ENCODE measurements at regions not wholly inside any gene's neighbourhood (a gene's known extent, or its start where the extent isn't known, plus 50 kb on each side); places are given as distances from the start of the nearest gene placed in this dataset.
A peak's percentile ranks its signal among the peaks of the same experiment; 100 is the strongest.

DNA sequence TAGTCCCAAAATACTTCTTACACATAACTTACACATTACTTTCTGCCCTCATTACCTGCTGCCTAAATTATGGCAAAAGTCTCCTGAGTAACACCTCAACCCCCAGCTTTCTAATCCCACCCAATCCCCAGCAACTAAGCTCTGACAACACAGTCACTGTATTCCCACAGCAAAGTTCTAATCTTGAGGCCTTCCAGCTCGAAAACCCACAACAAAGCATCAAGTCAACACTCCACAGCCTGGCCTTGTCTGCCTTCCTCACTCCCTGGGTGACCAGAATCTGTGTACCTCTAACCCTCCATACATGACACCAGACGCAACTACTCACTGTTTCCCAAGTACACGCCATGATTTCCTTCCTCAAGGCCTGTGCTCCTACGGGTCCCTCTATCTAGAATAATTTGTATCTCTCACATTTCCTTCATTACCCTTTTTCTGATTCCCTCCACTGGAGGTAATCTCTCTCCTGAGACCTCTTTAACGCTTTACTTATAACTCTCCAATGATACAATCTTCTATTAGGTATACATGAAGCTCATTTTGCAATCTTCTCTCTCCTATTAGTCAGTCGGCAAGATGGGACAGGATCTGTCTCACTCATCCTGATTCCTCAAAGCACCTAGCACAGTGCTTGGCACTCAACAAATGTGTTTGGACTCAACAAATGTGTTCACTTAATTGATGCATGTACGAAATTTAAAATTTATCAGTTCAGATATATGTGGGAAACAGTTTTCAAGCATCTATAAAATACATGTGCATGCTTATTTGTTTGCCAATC is 87.6 kb upstream of the DOCK9 start:
- no peak overlapping the region for H3K9ac ChIP-seq (ENCODE audit: insufficient read depth, low read length, poor library complexity, severe bottlenecking)
- H2AFZ ChIP-seq (ENCODE audit: insufficient read depth, low read depth, low read length, poor library complexity, severe bottlenecking) = no peak overlapping the region
- H3K4me1 ChIP-seq (ENCODE audit: control insufficient read depth in 1 of 2, insufficient read depth in 2 of 2, low read length in 2 of 2) = no peaks in the 10 kb centered on the region
- Mint-ChIP-seq H3K27ac (peak overlapping the region in 1 of 7 donors; percentile 1), H3K9me3 (peaks cover 0 to 24% (median 16%) of the 10 kb centered on the region in 7 donors), H3K4me1 (peaks cover 5% of the 10 kb centered on the region), H3K36me3 (no peaks in the 10 kb centered on the region), H3K27me3 (ENCODE audit: low read depth in 3 of 3) (peaks cover 88 to 96% (median 92%) of the 10 kb centered on the region in 3 donors), H3K4me3 (peak overlapping the region in 1 of 2 donors; percentile 83)
- TF ChIP-seq, protein P1, sequence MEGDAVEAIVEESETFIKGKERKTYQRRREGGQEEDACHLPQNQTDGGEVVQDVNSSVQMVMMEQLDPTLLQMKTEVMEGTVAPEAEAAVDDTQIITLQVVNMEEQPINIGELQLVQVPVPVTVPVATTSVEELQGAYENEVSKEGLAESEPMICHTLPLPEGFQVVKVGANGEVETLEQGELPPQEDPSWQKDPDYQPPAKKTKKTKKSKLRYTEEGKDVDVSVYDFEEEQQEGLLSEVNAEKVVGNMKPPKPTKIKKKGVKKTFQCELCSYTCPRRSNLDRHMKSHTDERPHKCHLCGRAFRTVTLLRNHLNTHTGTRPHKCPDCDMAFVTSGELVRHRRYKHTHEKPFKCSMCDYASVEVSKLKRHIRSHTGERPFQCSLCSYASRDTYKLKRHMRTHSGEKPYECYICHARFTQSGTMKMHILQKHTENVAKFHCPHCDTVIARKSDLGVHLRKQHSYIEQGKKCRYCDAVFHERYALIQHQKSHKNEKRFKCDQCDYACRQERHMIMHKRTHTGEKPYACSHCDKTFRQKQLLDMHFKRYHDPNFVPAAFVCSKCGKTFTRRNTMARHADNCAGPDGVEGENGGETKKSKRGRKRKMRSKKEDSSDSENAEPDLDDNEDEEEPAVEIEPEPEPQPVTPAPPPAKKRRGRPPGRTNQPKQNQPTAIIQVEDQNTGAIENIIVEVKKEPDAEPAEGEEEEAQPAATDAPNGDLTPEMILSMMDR (IDR thresholded peaks at IDR 0.05) = no peak
- peaks cover 97 to 100% of the 10 kb centered on the region in 2 donors for H3K27me3 ChIP-seq (ENCODE audit: control insufficient read depth in 2 of 2, insufficient read depth in 2 of 2, low read length in 2 of 2)
- DNase-seq = no peak
- no peak overlapping the region for H3K27ac ChIP-seq (ENCODE audit: low read depth in 1 of 2, low read length in 2 of 2)
- H3K4me3 ChIP-seq (replicated peaks in 1 of 3; ENCODE audit: low read depth in 2 of 3, low read length in 3 of 3) = no peak overlapping the region
- H3K36me3 ChIP-seq (replicated peaks in 1 of 2; ENCODE audit: control insufficient read depth in 1 of 2, insufficient read depth in 2 of 2, low read length in 2 of 2) = no peaks in the 10 kb centered on the region
- no peaks in the 10 kb centered on the region for H3K79me2 ChIP-seq (ENCODE audit: insufficient read depth, low read length)
- H4K20me1 ChIP-seq (ENCODE audit: insufficient read depth, low read length) = no peaks in the 10 kb centered on the region
- no peak overlapping the region for H3K4me2 ChIP-seq (replicated peaks; ENCODE audit: extremely low read depth, low read length, poor library complexity, severe bottlenecking)
- 77% methylated on average over 4 of the region's 7 CpGs for WGBS (ENCODE audit: insufficient coverage)
- intact Hi-C loops (cut with micrococcal nuclease) = no loop called here
- peaks cover 0 to 35% of the 10 kb centered on the region in 2 donors for H3K9me3 ChIP-seq (replicated peaks in 1 of 2; ENCODE audit: control insufficient read depth in 1 of 2, insufficient read depth in 1 of 2, low read length in 2 of 2)

DNA sequence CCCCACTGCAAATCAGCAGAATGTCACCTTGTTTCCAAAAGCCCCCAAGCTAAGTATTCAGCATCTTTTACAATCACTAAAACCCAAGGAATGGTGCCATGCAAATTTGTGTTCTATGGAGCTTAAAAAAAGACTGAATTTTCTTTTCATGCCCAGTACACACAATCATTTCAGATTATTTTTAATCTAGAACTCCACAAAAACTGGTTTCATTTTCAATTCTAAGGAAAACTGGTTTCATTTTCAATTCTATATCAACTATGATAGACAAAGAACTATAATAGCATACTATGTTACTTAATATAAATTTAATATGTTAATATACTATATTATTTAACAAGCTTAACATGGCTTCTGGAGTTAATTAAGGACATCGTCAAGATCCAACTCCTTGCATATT is 88.4 kb upstream of the DOCK9 start:
- peaks cover 0 to 24% (median 16%) of the 10 kb centered on the region in 7 donors for H3K9me3 Mint-ChIP-seq
- TF ChIP-seq, protein P1 (IDR thresholded peaks at IDR 0.05) = no peak
- intact Hi-C loops (cut with micrococcal nuclease) = no loop called here
- Histone ChIP-seq H3K27me3 (ENCODE audit: control insufficient read depth in 2 of 2, insufficient read depth in 2 of 2, low read length in 2 of 2) (peaks cover 97 to 100% of the 10 kb centered on the region in 2 donors), H3K4me3 (replicated peaks in 1 of 3; ENCODE audit: low read depth in 2 of 3, low read length in 3 of 3) (no peak overlapping the region), H4K20me1 (ENCODE audit: insufficient read depth, low read length) (no peaks in the 10 kb centered on the region), H3K27ac (ENCODE audit: low read depth in 1 of 2, low read length in 2 of 2) (no peak overlapping the region), H3K9me3 (replicated peaks in 1 of 2; ENCODE audit: control insufficient read depth in 1 of 2, insufficient read depth in 1 of 2, low read length in 2 of 2) (peaks cover 0 to 37% of the 10 kb centered on the region in 2 donors), H3K4me2 (replicated peaks; ENCODE audit: extremely low read depth, low read length, poor library complexity, severe bottlenecking) (no peak overlapping the region), H3K36me3 (replicated peaks in 1 of 2; ENCODE audit: control insufficient read depth in 1 of 2, insufficient read depth in 2 of 2, low read length in 2 of 2) (no peaks in the 10 kb centered on the region), H3K79me2 (ENCODE audit: insufficient read depth, low read length) (no peaks in the 10 kb centered on the region), H3K4me1 (ENCODE audit: control insufficient read depth in 1 of 2, insufficient read depth in 2 of 2, low read length in 2 of 2) (no peaks in the 10 kb centered on the region), H2AFZ (ENCODE audit: insufficient read depth, low read depth, low read length, poor library complexity, severe bottlenecking) (no peak overlapping the region), H3K9ac (ENCODE audit: insufficient read depth, low read length, poor library complexity, severe bottlenecking) (no peak overlapping the region)
- H3K27ac Mint-ChIP-seq = no peak overlapping the region
- peaks cover 5% of the 10 kb centered on the region for H3K4me1 Mint-ChIP-seq
- WGBS (ENCODE audit: insufficient coverage) = no CpG with 5 or more reads among the region's 1 CpG
- no peaks in the 10 kb centered on the region for H3K36me3 Mint-ChIP-seq
- H3K4me3 Mint-ChIP-seq = peak overlapping the region in 1 of 2 donors; percentile 81
- peaks cover 90 to 94% (median 92%) of the 10 kb centered on the region in 3 donors for H3K27me3 Mint-ChIP-seq (ENCODE audit: low read depth in 3 of 3)
- no peak for DNase-seq

Measured in CD14-positive monocyte (primary cell).